ENCODE measurements at regions not wholly inside any gene's neighbourhood (a gene's known extent, or its start where the extent isn't known, plus 50 kb on each side); places are given as distances from the start of the nearest gene placed in this dataset.

GRCh38 chr10:62744136-62744535 is 60.4 kb upstream of the ADO start:
- TF ChIP-seq CTCF (IDR thresholded peaks at IDR 0.05; ENCODE audit: low read depth, low read length), result no peak
- H3K27me3 ChIP-seq, result no peaks in the 10 kb centered on the region
- no peak for DNase-seq (ENCODE audit: low read depth in 1 of 2, low spot score in 1 of 2)
- H3K4me1 ChIP-seq (ENCODE audit: low read depth), result no peaks in the 10 kb centered on the region
- H3K4me3 ChIP-seq, result no peak overlapping the region
- H3K27ac ChIP-seq, result no peak overlapping the region
- H3K36me3 ChIP-seq, result no peaks in the 10 kb centered on the region
- H3K9me3 ChIP-seq (ENCODE audit: low read depth), result no peaks in the 10 kb centered on the region

- Histone ChIP-seq H3K27ac (no peak overlapping the region), H3K27me3 (no peaks in the 10 kb centered on the region), H3K9me3 (ENCODE audit: low read depth) (no peaks in the 10 kb centered on the region), H3K4me3 (no peak overlapping the region), H3K36me3 (no peaks in the 10 kb centered on the region), H3K4me1 (ENCODE audit: low read depth) (no peaks in the 10 kb centered on the region)
- TF ChIP-seq CTCF (IDR thresholded peaks at IDR 0.05; ENCODE audit: low read depth, low read length), result no peak
- no peak for DNase-seq (ENCODE audit: low read depth in 1 of 2, low spot score in 1 of 2)
Observed at GRCh38 chr10:62745581-62745980, 58.9 kb upstream of the ADO start.

GRCh38 chr10:62746951-62747729 is 57.4 kb upstream of the ADO start:
- no peak overlapping the region for H3K27ac ChIP-seq
- H3K4me1 ChIP-seq (ENCODE audit: low read depth), result no peaks in the 10 kb centered on the region
- H3K27me3 ChIP-seq, result no peaks in the 10 kb centered on the region
- H3K36me3 ChIP-seq, result no peaks in the 10 kb centered on the region
- no peak for DNase-seq (ENCODE audit: low read depth in 1 of 2, low spot score in 1 of 2)
- TF ChIP-seq CTCF (IDR thresholded peaks at IDR 0.05; ENCODE audit: low read depth, low read length), result no peak
- no peak overlapping the region for H3K4me3 ChIP-seq
- H3K9me3 ChIP-seq (ENCODE audit: low read depth), result no peaks in the 10 kb centered on the region

- no peaks in the 10 kb centered on the region for H3K36me3 ChIP-seq
- no peak overlapping the region for H3K4me3 ChIP-seq
- H3K27me3 ChIP-seq, result no peaks in the 10 kb centered on the region
- no peak overlapping the region for H3K27ac ChIP-seq
- no peak for TF ChIP-seq CTCF (IDR thresholded peaks at IDR 0.05; ENCODE audit: low read depth, low read length)
- no peak for DNase-seq (ENCODE audit: low read depth in 1 of 2, low spot score in 1 of 2)
- H3K4me1 ChIP-seq (ENCODE audit: low read depth), result no peaks in the 10 kb centered on the region
- H3K9me3 ChIP-seq (ENCODE audit: low read depth), result no peaks in the 10 kb centered on the region
Observed at GRCh38 chr10:62748386-62748785, 56.1 kb upstream of the ADO start.

GRCh38 chr10:62749093-62749683 is 55.3 kb upstream of the ADO start:
- TF ChIP-seq CTCF (IDR thresholded peaks at IDR 0.05; ENCODE audit: low read depth, low read length), result no peak
- no peaks in the 10 kb centered on the region for H3K27me3 ChIP-seq
- H3K4me3 ChIP-seq, result no peak overlapping the region
- DNase-seq (ENCODE audit: low read depth in 1 of 2, low spot score in 1 of 2), result no peak
- H3K27ac ChIP-seq, result no peak overlapping the region
- no peaks in the 10 kb centered on the region for H3K9me3 ChIP-seq (ENCODE audit: low read depth)
- no peaks in the 10 kb centered on the region for H3K4me1 ChIP-seq (ENCODE audit: low read depth)
- no peaks in the 10 kb centered on the region for H3K36me3 ChIP-seq
